ENCODE measurements at regions not wholly inside any gene's neighbourhood (a gene's known extent, or its start where the extent isn't known, plus 50 kb on each side); places are given as distances from the start of the nearest gene placed in this dataset.

DNA sequence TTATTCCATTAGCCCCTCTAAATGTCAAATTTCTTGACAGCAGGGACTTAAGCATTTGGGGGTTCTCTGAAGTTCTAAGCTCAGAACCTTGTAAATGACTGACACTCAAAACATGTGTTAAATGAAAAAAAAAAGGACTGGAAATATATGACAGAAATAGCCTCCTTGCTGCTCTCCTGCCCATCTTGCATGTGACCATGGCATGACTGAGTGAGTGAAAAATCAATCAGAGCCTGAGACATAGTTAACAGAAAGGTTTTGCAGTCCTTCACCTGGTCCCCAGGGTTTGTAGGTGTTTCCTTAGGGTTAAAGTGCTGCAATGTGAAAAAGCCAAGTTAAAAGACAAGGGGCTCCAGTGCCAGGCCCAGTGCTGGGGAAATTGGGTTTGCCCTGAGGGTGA lies 168.1 kb downstream of the ZBTB18 start (continued):
- TF ChIP-seq, protein P1, sequence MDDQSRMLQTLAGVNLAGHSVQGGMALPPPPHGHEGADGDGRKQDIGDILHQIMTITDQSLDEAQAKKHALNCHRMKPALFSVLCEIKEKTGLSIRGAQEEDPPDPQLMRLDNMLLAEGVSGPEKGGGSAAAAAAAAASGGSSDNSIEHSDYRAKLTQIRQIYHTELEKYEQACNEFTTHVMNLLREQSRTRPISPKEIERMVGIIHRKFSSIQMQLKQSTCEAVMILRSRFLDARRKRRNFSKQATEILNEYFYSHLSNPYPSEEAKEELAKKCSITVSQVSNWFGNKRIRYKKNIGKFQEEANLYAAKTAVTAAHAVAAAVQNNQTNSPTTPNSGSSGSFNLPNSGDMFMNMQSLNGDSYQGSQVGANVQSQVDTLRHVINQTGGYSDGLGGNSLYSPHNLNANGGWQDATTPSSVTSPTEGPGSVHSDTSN (IDR thresholded peaks at IDR 0.05; ENCODE audit: insufficient replicate concordance, low read depth, low read length): no peak
- no peak for TF ChIP-seq BACH1 (IDR thresholded peaks at IDR 0.05; ENCODE audit: borderline replicate concordance)

GRCh38 chr1:244219802-244220201 lies 168.7 kb downstream of the ZBTB18 start:
- H3K9me3 ChIP-seq (replicated peaks; ENCODE audit: control insufficient read depth, insufficient read depth, low read length): no peaks in the 10 kb centered on the region
- H3K4me2 ChIP-seq (ENCODE audit: control insufficient read depth, insufficient read depth): no peak overlapping the region
- no peak overlapping the region for H3K27ac ChIP-seq (ENCODE audit: control insufficient read depth, insufficient read depth)
- BruUV-seq (replicated peaks): no TSS peak
- FAIRE-seq (no peak), DNase-seq (ENCODE audit: low read depth, low spot score) (no peak), ATAC-seq (no peak)
- peaks cover 1 to 7% of the 10 kb centered on the region in 2 experiments; a peak in 3 of 4 replicates for H3K27me3 ChIP-seq (replicated peaks in 1 of 2; ENCODE audit: control insufficient read depth in 2 of 2, insufficient read depth in 2 of 2, low read length in 1 of 2)
- H3K36me3 ChIP-seq (ENCODE audit: control insufficient read depth in 2 of 2, insufficient read depth in 2 of 2, low read length in 1 of 2): no peaks in the 10 kb centered on the region
- H3K79me2 ChIP-seq (ENCODE audit: control insufficient read depth, insufficient read depth, low read length): no peaks in the 10 kb centered on the region
- TF ChIP-seq POLR2A (IDR thresholded peaks at IDR 0.05; ENCODE audit: low read depth, low read length) (no peak), ZNF384 (IDR thresholded peaks at IDR 0.05; ENCODE audit: borderline replicate concordance, low read depth, low read length) (no peak), YBX1 (IDR thresholded peaks at IDR 0.05) (no peak), NR2C2 (IDR thresholded peaks at IDR 0.05; ENCODE audit: borderline replicate concordance, control insufficient read depth, insufficient read length, low read depth) (no peak), HDAC2 (IDR thresholded peaks at IDR 0.05) (no peak)
- TF ChIP-seq, protein P2, sequence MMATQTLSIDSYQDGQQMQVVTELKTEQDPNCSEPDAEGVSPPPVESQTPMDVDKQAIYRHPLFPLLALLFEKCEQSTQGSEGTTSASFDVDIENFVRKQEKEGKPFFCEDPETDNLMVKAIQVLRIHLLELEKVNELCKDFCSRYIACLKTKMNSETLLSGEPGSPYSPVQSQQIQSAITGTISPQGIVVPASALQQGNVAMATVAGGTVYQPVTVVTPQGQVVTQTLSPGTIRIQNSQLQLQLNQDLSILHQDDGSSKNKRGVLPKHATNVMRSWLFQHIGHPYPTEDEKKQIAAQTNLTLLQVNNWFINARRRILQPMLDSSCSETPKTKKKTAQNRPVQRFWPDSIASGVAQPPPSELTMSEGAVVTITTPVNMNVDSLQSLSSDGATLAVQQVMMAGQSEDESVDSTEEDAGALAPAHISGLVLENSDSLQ (IDR thresholded peaks at IDR 0.05): no peak
- ChIA-PET SMC1A (ENCODE audit: uncharacterized antibody, unreplicated experiment) (no interaction called here), POLR2A (no interaction called here), CTCF (no interaction called here), RAD21 (ENCODE audit: unreplicated experiment) (no interaction called here)
- intact Hi-C loops (cut with micrococcal nuclease; ENCODE audit: unreplicated experiment) (no loop called here), in situ Hi-C loops (cut with MboI) (no loop called here)
- H2AFZ ChIP-seq (ENCODE audit: control insufficient read depth, low read depth, low read length): no peak overlapping the region
- no peak overlapping the region for H3K4me3 ChIP-seq
- WGBS (ENCODE audit: insufficient coverage, insufficient replicate concordance, low lambda C conversion rate, missing lambda C conversion rate): 21% methylated on average over 5 of the region's 5 CpGs
- H3K4me1 ChIP-seq (ENCODE audit: control insufficient read depth, insufficient read depth, low read length): no peaks in the 10 kb centered on the region
- H4K20me1 ChIP-seq (ENCODE audit: control insufficient read depth, insufficient read depth): no peaks in the 10 kb centered on the region
- no peak overlapping the region for H3K9ac ChIP-seq (ENCODE audit: control insufficient read depth, insufficient read depth, low read length)
